ENCODE measurements at regions not wholly inside any gene's neighbourhood (a gene's known extent, or its start where the extent isn't known, plus 50 kb on each side); places are given as distances from the start of the nearest gene placed in this dataset.

DNA sequence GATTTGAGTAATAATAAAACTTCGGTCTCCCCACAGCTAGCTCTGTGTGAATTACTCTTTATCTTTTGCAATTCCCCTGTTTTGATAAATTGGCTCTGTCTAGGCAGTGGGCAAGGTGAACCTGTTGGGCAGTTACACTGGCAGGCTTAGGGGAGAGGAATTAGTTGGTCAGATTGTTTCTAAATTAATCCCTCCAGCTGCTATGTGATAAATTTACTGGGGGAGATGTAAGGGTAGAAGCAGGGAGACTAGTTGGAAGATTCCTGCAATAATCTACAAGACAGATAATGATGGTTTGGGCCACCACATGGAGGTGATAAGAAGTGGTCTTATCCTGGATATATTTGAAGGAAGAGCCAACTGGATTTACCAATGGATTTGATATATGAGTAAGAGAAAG lies 118.5 kb upstream of the TACR1 start:
- H3K36me3 Mint-ChIP-seq (ENCODE audit: low read depth) = no peaks in the 10 kb centered on the region

More for the DNA sequence above, 118.5 kb upstream of the TACR1 start:
- H3K4me3 Mint-ChIP-seq = no peak overlapping the region
- Histone ChIP-seq H3K27ac (ENCODE audit: low read depth) (no peak overlapping the region), H4K20me1 (replicated peaks; ENCODE audit: insufficient read depth) (no peaks in the 10 kb centered on the region), H3K36me3 (ENCODE audit: insufficient read depth) (no peaks in the 10 kb centered on the region), H3K27me3 (ENCODE audit: insufficient read depth) (no peaks in the 10 kb centered on the region), H3K79me2 (replicated peaks; ENCODE audit: insufficient read depth) (no peaks in the 10 kb centered on the region), H3K4me2 (no peak overlapping the region), H3K4me3 (no peak overlapping the region), H2AFZ (peak overlapping the region; percentile 32), H3K4me1 (ENCODE audit: insufficient read depth) (no peaks in the 10 kb centered on the region), H3F3A (replicated peaks; ENCODE audit: low read depth) (no peaks in the 10 kb centered on the region), H3K9me2 (ENCODE audit: insufficient read depth) (peaks cover 5% of the 10 kb centered on the region; the same call in 1 of the 2 replicates)
- peaks cover 20% of the 10 kb centered on the region for H3K4me1 Mint-ChIP-seq
- H3K27ac Mint-ChIP-seq = no peak overlapping the region
- ATAC-seq (no peak), DNase-seq (ENCODE audit: low spot score) (no peak)
- H3K9me3 Mint-ChIP-seq = no peaks in the 10 kb centered on the region
- peaks cover 3% of the 10 kb centered on the region for H3K27me3 Mint-ChIP-seq (ENCODE audit: insufficient read depth, low read depth, poor library complexity)
- TF ChIP-seq EZH2phosphoT487 (IDR thresholded peaks at IDR 0.05; ENCODE audit: unreplicated experiment) (no peak), CREB1 (CRISPR knock-in tag; IDR thresholded peaks at IDR 0.05; ENCODE audit: low read depth) (no peak), ZNF331 (CRISPR knock-in tag; IDR thresholded peaks at IDR 0.05; ENCODE audit: low read depth) (no peak), EZH2 (IDR thresholded peaks at IDR 0.05; ENCODE audit: low read depth, unreplicated experiment) (no peak), ZNF114 (CRISPR knock-in tag; IDR thresholded peaks at IDR 0.05) (no peak), STAT1 (IDR thresholded peaks at IDR 0.05; ENCODE audit: unreplicated experiment) (no peak), POLR2AphosphoS5 (IDR thresholded peaks at IDR 0.05; ENCODE audit: low read depth) (no peak), NANOG (IDR thresholded peaks at IDR 0.05; ENCODE audit: borderline replicate concordance) (no peak), JUNB (IDR thresholded peaks at IDR 0.05; ENCODE audit: unreplicated experiment) (no peak)
- TF ChIP-seq, protein P1, sequence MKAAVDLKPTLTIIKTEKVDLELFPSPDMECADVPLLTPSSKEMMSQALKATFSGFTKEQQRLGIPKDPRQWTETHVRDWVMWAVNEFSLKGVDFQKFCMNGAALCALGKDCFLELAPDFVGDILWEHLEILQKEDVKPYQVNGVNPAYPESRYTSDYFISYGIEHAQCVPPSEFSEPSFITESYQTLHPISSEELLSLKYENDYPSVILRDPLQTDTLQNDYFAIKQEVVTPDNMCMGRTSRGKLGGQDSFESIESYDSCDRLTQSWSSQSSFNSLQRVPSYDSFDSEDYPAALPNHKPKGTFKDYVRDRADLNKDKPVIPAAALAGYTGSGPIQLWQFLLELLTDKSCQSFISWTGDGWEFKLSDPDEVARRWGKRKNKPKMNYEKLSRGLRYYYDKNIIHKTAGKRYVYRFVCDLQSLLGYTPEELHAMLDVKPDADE (IDR thresholded peaks at IDR 0.05) = no peak
- TF ChIP-seq, protein P2, sequence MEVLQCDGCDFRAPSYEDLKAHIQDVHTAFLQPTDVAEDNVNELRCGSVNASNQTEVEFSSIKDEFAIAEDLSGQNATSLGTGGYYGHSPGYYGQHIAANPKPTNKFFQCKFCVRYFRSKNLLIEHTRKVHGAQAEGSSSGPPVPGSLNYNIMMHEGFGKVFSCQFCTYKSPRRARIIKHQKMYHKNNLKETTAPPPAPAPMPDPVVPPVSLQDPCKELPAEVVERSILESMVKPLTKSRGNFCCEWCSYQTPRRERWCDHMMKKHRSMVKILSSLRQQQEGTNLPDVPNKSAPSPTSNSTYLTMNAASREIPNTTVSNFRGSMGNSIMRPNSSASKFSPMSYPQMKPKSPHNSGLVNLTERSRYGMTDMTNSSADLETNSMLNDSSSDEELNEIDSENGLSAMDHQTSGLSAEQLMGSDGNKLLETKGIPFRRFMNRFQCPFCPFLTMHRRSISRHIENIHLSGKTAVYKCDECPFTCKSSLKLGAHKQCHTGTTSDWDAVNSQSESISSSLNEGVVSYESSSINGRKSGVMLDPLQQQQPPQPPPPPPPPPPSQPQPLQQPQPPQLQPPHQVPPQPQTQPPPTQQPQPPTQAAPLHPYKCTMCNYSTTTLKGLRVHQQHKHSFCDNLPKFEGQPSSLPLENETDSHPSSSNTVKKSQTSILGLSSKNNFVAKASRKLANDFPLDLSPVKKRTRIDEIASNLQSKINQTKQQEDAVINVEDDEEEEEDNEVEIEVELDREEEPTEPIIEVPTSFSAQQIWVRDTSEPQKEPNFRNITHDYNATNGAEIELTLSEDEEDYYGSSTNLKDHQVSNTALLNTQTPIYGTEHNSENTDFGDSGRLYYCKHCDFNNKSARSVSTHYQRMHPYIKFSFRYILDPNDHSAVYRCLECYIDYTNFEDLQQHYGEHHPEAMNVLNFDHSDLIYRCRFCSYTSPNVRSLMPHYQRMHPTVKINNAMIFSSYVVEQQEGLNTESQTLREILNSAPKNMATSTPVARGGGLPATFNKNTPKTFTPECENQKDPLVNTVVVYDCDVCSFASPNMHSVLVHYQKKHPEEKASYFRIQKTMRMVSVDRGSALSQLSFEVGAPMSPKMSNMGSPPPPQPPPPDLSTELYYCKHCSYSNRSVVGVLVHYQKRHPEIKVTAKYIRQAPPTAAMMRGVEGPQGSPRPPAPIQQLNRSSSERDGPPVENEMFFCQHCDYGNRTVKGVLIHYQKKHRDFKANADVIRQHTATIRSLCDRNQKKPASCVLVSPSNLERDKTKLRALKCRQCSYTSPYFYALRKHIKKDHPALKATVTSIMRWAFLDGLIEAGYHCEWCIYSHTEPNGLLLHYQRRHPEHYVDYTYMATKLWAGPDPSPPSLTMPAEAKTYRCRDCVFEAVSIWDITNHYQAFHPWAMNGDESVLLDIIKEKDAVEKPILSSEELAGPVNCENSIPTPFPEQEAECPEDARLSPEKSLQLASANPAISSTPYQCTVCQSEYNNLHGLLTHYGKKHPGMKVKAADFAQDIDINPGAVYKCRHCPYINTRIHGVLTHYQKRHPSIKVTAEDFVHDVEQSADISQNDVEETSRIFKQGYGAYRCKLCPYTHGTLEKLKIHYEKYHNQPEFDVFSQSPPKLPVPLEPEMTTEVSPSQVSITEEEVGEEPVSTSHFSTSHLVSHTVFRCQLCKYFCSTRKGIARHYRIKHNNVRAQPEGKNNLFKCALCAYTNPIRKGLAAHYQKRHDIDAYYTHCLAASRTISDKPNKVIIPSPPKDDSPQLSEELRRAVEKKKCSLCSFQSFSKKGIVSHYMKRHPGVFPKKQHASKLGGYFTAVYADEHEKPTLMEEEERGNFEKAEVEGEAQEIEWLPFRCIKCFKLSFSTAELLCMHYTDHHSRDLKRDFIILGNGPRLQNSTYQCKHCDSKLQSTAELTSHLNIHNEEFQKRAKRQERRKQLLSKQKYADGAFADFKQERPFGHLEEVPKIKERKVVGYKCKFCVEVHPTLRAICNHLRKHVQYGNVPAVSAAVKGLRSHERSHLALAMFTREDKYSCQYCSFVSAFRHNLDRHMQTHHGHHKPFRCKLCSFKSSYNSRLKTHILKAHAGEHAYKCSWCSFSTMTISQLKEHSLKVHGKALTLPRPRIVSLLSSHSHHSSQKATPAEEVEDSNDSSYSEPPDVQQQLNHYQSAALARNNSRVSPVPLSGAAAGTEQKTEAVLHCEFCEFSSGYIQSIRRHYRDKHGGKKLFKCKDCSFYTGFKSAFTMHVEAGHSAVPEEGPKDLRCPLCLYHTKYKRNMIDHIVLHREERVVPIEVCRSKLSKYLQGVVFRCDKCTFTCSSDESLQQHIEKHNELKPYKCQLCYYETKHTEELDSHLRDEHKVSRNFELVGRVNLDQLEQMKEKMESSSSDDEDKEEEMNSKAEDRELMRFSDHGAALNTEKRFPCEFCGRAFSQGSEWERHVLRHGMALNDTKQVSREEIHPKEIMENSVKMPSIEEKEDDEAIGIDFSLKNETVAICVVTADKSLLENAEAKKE (CRISPR knock-in tag; IDR thresholded peaks at IDR 0.05) = no peak
- TF ChIP-seq, protein P3, sequence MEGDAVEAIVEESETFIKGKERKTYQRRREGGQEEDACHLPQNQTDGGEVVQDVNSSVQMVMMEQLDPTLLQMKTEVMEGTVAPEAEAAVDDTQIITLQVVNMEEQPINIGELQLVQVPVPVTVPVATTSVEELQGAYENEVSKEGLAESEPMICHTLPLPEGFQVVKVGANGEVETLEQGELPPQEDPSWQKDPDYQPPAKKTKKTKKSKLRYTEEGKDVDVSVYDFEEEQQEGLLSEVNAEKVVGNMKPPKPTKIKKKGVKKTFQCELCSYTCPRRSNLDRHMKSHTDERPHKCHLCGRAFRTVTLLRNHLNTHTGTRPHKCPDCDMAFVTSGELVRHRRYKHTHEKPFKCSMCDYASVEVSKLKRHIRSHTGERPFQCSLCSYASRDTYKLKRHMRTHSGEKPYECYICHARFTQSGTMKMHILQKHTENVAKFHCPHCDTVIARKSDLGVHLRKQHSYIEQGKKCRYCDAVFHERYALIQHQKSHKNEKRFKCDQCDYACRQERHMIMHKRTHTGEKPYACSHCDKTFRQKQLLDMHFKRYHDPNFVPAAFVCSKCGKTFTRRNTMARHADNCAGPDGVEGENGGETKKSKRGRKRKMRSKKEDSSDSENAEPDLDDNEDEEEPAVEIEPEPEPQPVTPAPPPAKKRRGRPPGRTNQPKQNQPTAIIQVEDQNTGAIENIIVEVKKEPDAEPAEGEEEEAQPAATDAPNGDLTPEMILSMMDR (conservative IDR thresholded peaks at IDR 0.05; ENCODE audit: low read depth in 2 of 2) = no peak
- TF ChIP-seq, protein P4, sequence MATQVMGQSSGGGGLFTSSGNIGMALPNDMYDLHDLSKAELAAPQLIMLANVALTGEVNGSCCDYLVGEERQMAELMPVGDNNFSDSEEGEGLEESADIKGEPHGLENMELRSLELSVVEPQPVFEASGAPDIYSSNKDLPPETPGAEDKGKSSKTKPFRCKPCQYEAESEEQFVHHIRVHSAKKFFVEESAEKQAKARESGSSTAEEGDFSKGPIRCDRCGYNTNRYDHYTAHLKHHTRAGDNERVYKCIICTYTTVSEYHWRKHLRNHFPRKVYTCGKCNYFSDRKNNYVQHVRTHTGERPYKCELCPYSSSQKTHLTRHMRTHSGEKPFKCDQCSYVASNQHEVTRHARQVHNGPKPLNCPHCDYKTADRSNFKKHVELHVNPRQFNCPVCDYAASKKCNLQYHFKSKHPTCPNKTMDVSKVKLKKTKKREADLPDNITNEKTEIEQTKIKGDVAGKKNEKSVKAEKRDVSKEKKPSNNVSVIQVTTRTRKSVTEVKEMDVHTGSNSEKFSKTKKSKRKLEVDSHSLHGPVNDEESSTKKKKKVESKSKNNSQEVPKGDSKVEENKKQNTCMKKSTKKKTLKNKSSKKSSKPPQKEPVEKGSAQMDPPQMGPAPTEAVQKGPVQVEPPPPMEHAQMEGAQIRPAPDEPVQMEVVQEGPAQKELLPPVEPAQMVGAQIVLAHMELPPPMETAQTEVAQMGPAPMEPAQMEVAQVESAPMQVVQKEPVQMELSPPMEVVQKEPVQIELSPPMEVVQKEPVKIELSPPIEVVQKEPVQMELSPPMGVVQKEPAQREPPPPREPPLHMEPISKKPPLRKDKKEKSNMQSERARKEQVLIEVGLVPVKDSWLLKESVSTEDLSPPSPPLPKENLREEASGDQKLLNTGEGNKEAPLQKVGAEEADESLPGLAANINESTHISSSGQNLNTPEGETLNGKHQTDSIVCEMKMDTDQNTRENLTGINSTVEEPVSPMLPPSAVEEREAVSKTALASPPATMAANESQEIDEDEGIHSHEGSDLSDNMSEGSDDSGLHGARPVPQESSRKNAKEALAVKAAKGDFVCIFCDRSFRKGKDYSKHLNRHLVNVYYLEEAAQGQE (IDR thresholded peaks at IDR 0.05; ENCODE audit: unreplicated experiment) = no peak

Data from GM23338 (cell line).